ENCODE measurements at regions not wholly inside any gene's neighbourhood (a gene's known extent, or its start where the extent isn't known, plus 50 kb on each side); places are given as distances from the start of the nearest gene placed in this dataset.

DNA sequence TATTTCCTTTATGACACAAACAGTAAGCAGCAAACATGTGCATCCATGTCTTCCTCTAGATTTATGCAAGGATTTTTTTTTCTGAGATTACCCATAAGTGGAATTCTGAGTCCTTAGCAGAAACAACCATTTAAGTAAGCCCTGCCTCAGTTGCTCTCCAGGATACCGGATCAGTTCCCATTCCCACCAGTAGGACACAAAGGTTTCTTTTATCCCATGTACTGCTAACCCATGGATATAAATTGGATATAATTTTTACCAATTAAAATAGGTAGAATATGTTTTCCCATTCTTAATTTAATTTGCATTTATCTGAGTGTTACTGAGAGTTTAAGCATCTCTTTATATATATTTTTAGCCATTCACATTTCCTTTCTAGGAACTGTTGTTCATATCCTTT, 280.9 kb downstream of the FGFR2 start:
- TF ChIP-seq, protein P1, sequence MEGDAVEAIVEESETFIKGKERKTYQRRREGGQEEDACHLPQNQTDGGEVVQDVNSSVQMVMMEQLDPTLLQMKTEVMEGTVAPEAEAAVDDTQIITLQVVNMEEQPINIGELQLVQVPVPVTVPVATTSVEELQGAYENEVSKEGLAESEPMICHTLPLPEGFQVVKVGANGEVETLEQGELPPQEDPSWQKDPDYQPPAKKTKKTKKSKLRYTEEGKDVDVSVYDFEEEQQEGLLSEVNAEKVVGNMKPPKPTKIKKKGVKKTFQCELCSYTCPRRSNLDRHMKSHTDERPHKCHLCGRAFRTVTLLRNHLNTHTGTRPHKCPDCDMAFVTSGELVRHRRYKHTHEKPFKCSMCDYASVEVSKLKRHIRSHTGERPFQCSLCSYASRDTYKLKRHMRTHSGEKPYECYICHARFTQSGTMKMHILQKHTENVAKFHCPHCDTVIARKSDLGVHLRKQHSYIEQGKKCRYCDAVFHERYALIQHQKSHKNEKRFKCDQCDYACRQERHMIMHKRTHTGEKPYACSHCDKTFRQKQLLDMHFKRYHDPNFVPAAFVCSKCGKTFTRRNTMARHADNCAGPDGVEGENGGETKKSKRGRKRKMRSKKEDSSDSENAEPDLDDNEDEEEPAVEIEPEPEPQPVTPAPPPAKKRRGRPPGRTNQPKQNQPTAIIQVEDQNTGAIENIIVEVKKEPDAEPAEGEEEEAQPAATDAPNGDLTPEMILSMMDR (IDR thresholded peaks at IDR 0.05), result no peak
- H3K4me1 ChIP-seq (ENCODE audit: control insufficient read depth in 1 of 2, insufficient read depth in 1 of 2, low read depth in 1 of 2, low read length in 1 of 2), result no peaks in the 10 kb centered on the region
- no peaks in the 10 kb centered on the region for H3K27me3 ChIP-seq
- H3K27ac ChIP-seq, result no peak overlapping the region
- no peaks in the 10 kb centered on the region for H3K9me3 ChIP-seq
- H3K36me3 ChIP-seq, result no peaks in the 10 kb centered on the region
- no peak overlapping the region for H3K4me3 ChIP-seq (ENCODE audit: low read depth in 1 of 2, low read length in 1 of 2)

GRCh38 chr10:121322046-121322445, 276.2 kb downstream of the FGFR2 start:
- TF ChIP-seq, protein P1 (IDR thresholded peaks at IDR 0.05), result no peak
- no peaks in the 10 kb centered on the region for H3K9me3 ChIP-seq
- H3K4me1 ChIP-seq (ENCODE audit: control insufficient read depth in 1 of 2, insufficient read depth in 1 of 2, low read depth in 1 of 2, low read length in 1 of 2), result no peaks in the 10 kb centered on the region
- H3K27ac ChIP-seq, result no peak overlapping the region
- H3K36me3 ChIP-seq, result no peaks in the 10 kb centered on the region
- H3K4me3 ChIP-seq (ENCODE audit: low read depth in 1 of 2, low read length in 1 of 2), result no peak overlapping the region
- no peaks in the 10 kb centered on the region for H3K27me3 ChIP-seq

- H3K27ac ChIP-seq, result no peak overlapping the region
- H3K36me3 ChIP-seq, result no peaks in the 10 kb centered on the region
- TF ChIP-seq, protein P1 (IDR thresholded peaks at IDR 0.05), result no peak
- H3K4me1 ChIP-seq (ENCODE audit: control insufficient read depth in 1 of 2, insufficient read depth in 1 of 2, low read depth in 1 of 2, low read length in 1 of 2), result no peaks in the 10 kb centered on the region
- no peaks in the 10 kb centered on the region for H3K27me3 ChIP-seq
- H3K4me3 ChIP-seq (ENCODE audit: low read depth in 1 of 2, low read length in 1 of 2), result no peak overlapping the region
- no peaks in the 10 kb centered on the region for H3K9me3 ChIP-seq
These were observed 275.5 kb downstream of the FGFR2 start for GRCh38 chr10:121322776-121323175.

- TF ChIP-seq, protein P1 (IDR thresholded peaks at IDR 0.05), result no peak
- no peak overlapping the region for H3K27ac ChIP-seq
These were observed 274.8 kb downstream of the FGFR2 start for GRCh38 chr10:121323443-121323842.

GRCh38 chr10:121324678-121325213, 273.5 kb downstream of the FGFR2 start:
- Histone ChIP-seq H3K4me1 (ENCODE audit: control insufficient read depth in 1 of 2, insufficient read depth in 1 of 2, low read depth in 1 of 2, low read length in 1 of 2) (no peaks in the 10 kb centered on the region), H3K36me3 (no peaks in the 10 kb centered on the region), H3K4me3 (ENCODE audit: low read depth in 1 of 2, low read length in 1 of 2) (no peak overlapping the region), H3K9me3 (no peaks in the 10 kb centered on the region), H3K27ac (no peak overlapping the region), H3K27me3 (no peaks in the 10 kb centered on the region)
- TF ChIP-seq, protein P1 (IDR thresholded peaks at IDR 0.05), result no peak

More at GRCh38 chr10:121323443-121323842, 274.8 kb downstream of the FGFR2 start:
- Histone ChIP-seq H3K36me3 (no peaks in the 10 kb centered on the region), H3K4me1 (ENCODE audit: control insufficient read depth in 1 of 2, insufficient read depth in 1 of 2, low read depth in 1 of 2, low read length in 1 of 2) (no peaks in the 10 kb centered on the region), H3K27me3 (no peaks in the 10 kb centered on the region), H3K4me3 (ENCODE audit: low read depth in 1 of 2, low read length in 1 of 2) (no peak overlapping the region), H3K9me3 (no peaks in the 10 kb centered on the region)

All from neutrophil (primary cell).